Activated CD8-positive, alpha-beta memory T cell treated with anti-CD3 and anti-CD28 coated beads, Interleukin-2, amount 10 ng/mL, durations not matched to agents 7 days and 5 days (primary cell): ENCODE measurements at regions not wholly inside any gene's neighbourhood (a gene's known extent, or its start where the extent isn't known, plus 50 kb on each side); places are given as distances from the start of the nearest gene placed in this dataset.

Source experiments
- ATAC-seq: fragments of 150-1000 bp; cut with Tn5 transposase; one replicate; pipeline ENCODE4 v1.10.0; 2021; ENCODE audit warnings: moderate library complexity
- CTCF ChIA-PET: fragments of 350-600 bp; sonication (Branson Sonifier 250); formaldehyde crosslinking; loops from one replicate; lab custom pipeline; 2021; ENCODE audit warnings: antibody characterized with exemption; lab: Charles Lee
- DNase-seq: peaks from one replicate; pipeline ENCODE4 v3.0.0-alpha.2; 2020
- H3K27ac Mint-ChIP-seq: one replicate; pipeline ENCODE4 v1.8.0; 2021; ENCODE audit warnings: mild to moderate bottlenecking, mixed read lengths
- H3K27me3 Mint-ChIP-seq: one replicate; pipeline ENCODE4 v1.8.0; 2021; ENCODE audit warnings: mixed read lengths
- H3K36me3 Mint-ChIP-seq: one replicate; pipeline ENCODE4 v1.8.0; 2021; ENCODE audit warnings: mild to moderate bottlenecking, mixed read lengths
- H3K4me1 Mint-ChIP-seq: one replicate; pipeline ENCODE4 v1.8.0; 2021; ENCODE audit warnings: mixed read lengths
- H3K4me3 Mint-ChIP-seq: one replicate; pipeline ENCODE4 v1.8.0; 2021; ENCODE audit warnings: mild to moderate bottlenecking, moderate library complexity, mixed read lengths
- H3K9me3 Mint-ChIP-seq: one replicate; pipeline ENCODE4 v1.8.0; 2022; ENCODE audit warnings: low read depth, mixed read lengths

GRCh38 chr5:17785774-17786173 lies 151.5 kb downstream of the TAF11L14 start:
- no peak for DNase-seq
- no peak overlapping the region for H3K27ac Mint-ChIP-seq
- H3K36me3 Mint-ChIP-seq = no peaks in the 10 kb centered on the region
- CTCF ChIA-PET = no interaction called here
- no peak for ATAC-seq
- no peaks in the 10 kb centered on the region for H3K27me3 Mint-ChIP-seq
- H3K4me1 Mint-ChIP-seq = no peaks in the 10 kb centered on the region
- no peak overlapping the region for H3K4me3 Mint-ChIP-seq
- peaks cover 10% of the 10 kb centered on the region for H3K9me3 Mint-ChIP-seq

GRCh38 chr5:17788351-17788750 lies 154.1 kb downstream of the TAF11L14 start:
- DNase-seq = no peak
- H3K27me3 Mint-ChIP-seq = no peaks in the 10 kb centered on the region
- H3K4me1 Mint-ChIP-seq = no peaks in the 10 kb centered on the region
- no peak overlapping the region for H3K27ac Mint-ChIP-seq
- no peaks in the 10 kb centered on the region for H3K36me3 Mint-ChIP-seq
- no peak for ATAC-seq
- CTCF ChIA-PET = no interaction called here
- H3K4me3 Mint-ChIP-seq = no peak overlapping the region
- H3K9me3 Mint-ChIP-seq = peaks cover 10% of the 10 kb centered on the region

- CTCF ChIA-PET = no interaction called here
- no peak for ATAC-seq
Observed at GRCh38 chr5:17794201-17794600, 159.9 kb downstream of the TAF11L14 start.

GRCh38 chr5:17794815-17795214 lies 160.6 kb downstream of the TAF11L14 start:
- H3K9me3 Mint-ChIP-seq = peaks cover 8% of the 10 kb centered on the region
- no peak overlapping the region for H3K27ac Mint-ChIP-seq
- CTCF ChIA-PET = no interaction called here
- no peaks in the 10 kb centered on the region for H3K36me3 Mint-ChIP-seq
- no peak for DNase-seq
- ATAC-seq = no peak
- H3K4me1 Mint-ChIP-seq = no peaks in the 10 kb centered on the region
- no peak overlapping the region for H3K4me3 Mint-ChIP-seq
- no peaks in the 10 kb centered on the region for H3K27me3 Mint-ChIP-seq

More at GRCh38 chr5:17794201-17794600, 159.9 kb downstream of the TAF11L14 start:
- Mint-ChIP-seq H3K27me3 (no peaks in the 10 kb centered on the region), H3K4me3 (no peak overlapping the region), H3K27ac (no peak overlapping the region), H3K9me3 (peaks cover 11% of the 10 kb centered on the region), H3K4me1 (no peaks in the 10 kb centered on the region), H3K36me3 (no peaks in the 10 kb centered on the region)
- no peak for DNase-seq

GRCh38 chr5:17796142-17796541 lies 161.9 kb downstream of the TAF11L14 start:
- H3K36me3 Mint-ChIP-seq = no peaks in the 10 kb centered on the region
- H3K9me3 Mint-ChIP-seq = peaks cover 6% of the 10 kb centered on the region
- H3K4me3 Mint-ChIP-seq = no peak overlapping the region
- DNase-seq = no peak
- H3K27me3 Mint-ChIP-seq = no peaks in the 10 kb centered on the region
- CTCF ChIA-PET = no interaction called here
- ATAC-seq = no peak
- no peak overlapping the region for H3K27ac Mint-ChIP-seq
- H3K4me1 Mint-ChIP-seq = no peaks in the 10 kb centered on the region

GRCh38 chr5:17796757-17797396 lies 162.6 kb downstream of the TAF11L14 start:
- CTCF ChIA-PET = no interaction called here
- DNase-seq = no peak
- Mint-ChIP-seq H3K27ac (no peak overlapping the region), H3K4me1 (no peaks in the 10 kb centered on the region), H3K9me3 (peaks cover 6% of the 10 kb centered on the region), H3K36me3 (no peaks in the 10 kb centered on the region), H3K4me3 (no peak overlapping the region), H3K27me3 (no peaks in the 10 kb centered on the region)
- ATAC-seq = no peak

- DNase-seq = no peak
- no peaks in the 10 kb centered on the region for H3K4me1 Mint-ChIP-seq
- no peaks in the 10 kb centered on the region for H3K27me3 Mint-ChIP-seq
- ATAC-seq = no peak
- no peak overlapping the region for H3K4me3 Mint-ChIP-seq
- H3K9me3 Mint-ChIP-seq = peaks cover 8% of the 10 kb centered on the region
- CTCF ChIA-PET = no interaction called here
- no peak overlapping the region for H3K27ac Mint-ChIP-seq
- H3K36me3 Mint-ChIP-seq = no peaks in the 10 kb centered on the region
Observed at GRCh38 chr5:17799521-17799920, 165.3 kb downstream of the TAF11L14 start.

GRCh38 chr5:17801595-17801994 lies 167.3 kb downstream of the TAF11L14 start:
- no peak overlapping the region for H3K27ac Mint-ChIP-seq
- CTCF ChIA-PET = no interaction called here
- peaks cover 5% of the 10 kb centered on the region for H3K9me3 Mint-ChIP-seq
- no peaks in the 10 kb centered on the region for H3K4me1 Mint-ChIP-seq
- no peak overlapping the region for H3K4me3 Mint-ChIP-seq
- no peaks in the 10 kb centered on the region for H3K27me3 Mint-ChIP-seq
- no peaks in the 10 kb centered on the region for H3K36me3 Mint-ChIP-seq
- DNase-seq (no peak), ATAC-seq (no peak)

GRCh38 chr5:17802256-17802655 lies 168.0 kb downstream of the TAF11L14 start:
- Mint-ChIP-seq H3K27me3 (no peaks in the 10 kb centered on the region), H3K9me3 (peaks cover 5% of the 10 kb centered on the region), H3K27ac (no peak overlapping the region), H3K36me3 (no peaks in the 10 kb centered on the region), H3K4me1 (no peaks in the 10 kb centered on the region), H3K4me3 (no peak overlapping the region)
- no peak for DNase-seq
- CTCF ChIA-PET = no interaction called here
- no peak for ATAC-seq

- Mint-ChIP-seq H3K9me3 (peaks cover 2% of the 10 kb centered on the region), H3K4me3 (no peak overlapping the region), H3K27me3 (no peaks in the 10 kb centered on the region), H3K27ac (no peak overlapping the region), H3K36me3 (no peaks in the 10 kb centered on the region), H3K4me1 (no peaks in the 10 kb centered on the region)
- CTCF ChIA-PET = no interaction called here
- ATAC-seq = no peak
- no peak for DNase-seq
Observed at GRCh38 chr5:17803971-17804370, 169.7 kb downstream of the TAF11L14 start.

- peaks cover 2% of the 10 kb centered on the region for H3K9me3 Mint-ChIP-seq
- no peak for ATAC-seq
- no peak for DNase-seq
- no peaks in the 10 kb centered on the region for H3K36me3 Mint-ChIP-seq
- no peak overlapping the region for H3K27ac Mint-ChIP-seq
- no peaks in the 10 kb centered on the region for H3K4me1 Mint-ChIP-seq
- CTCF ChIA-PET = no interaction called here
- H3K27me3 Mint-ChIP-seq = no peaks in the 10 kb centered on the region
- H3K4me3 Mint-ChIP-seq = no peak overlapping the region
Observed at GRCh38 chr5:17805227-17805825, 171.1 kb downstream of the TAF11L14 start.

- Mint-ChIP-seq H3K36me3 (no peaks in the 10 kb centered on the region), H3K9me3 (peaks cover 2% of the 10 kb centered on the region), H3K27me3 (no peaks in the 10 kb centered on the region), H3K4me3 (no peak overlapping the region), H3K27ac (no peak overlapping the region), H3K4me1 (no peaks in the 10 kb centered on the region)
- ATAC-seq = no peak
- CTCF ChIA-PET = no interaction called here
- no peak for DNase-seq
Observed at GRCh38 chr5:17806818-17807468, 172.7 kb downstream of the TAF11L14 start.

- CTCF ChIA-PET = no interaction called here
- Mint-ChIP-seq H3K27me3 (no peaks in the 10 kb centered on the region), H3K4me3 (no peak overlapping the region), H3K36me3 (no peaks in the 10 kb centered on the region), H3K27ac (no peak overlapping the region), H3K4me1 (no peaks in the 10 kb centered on the region), H3K9me3 (no peaks in the 10 kb centered on the region)
- ATAC-seq (no peak), DNase-seq (no peak)
Observed at GRCh38 chr5:17808566-17808965, 174.3 kb downstream of the TAF11L14 start.

- DNase-seq (no peak), ATAC-seq (no peak)
- no peaks in the 10 kb centered on the region for H3K9me3 Mint-ChIP-seq
- CTCF ChIA-PET = no interaction called here
- H3K4me1 Mint-ChIP-seq = no peaks in the 10 kb centered on the region
- H3K4me3 Mint-ChIP-seq = no peak overlapping the region
- no peak overlapping the region for H3K27ac Mint-ChIP-seq
- no peaks in the 10 kb centered on the region for H3K27me3 Mint-ChIP-seq
- H3K36me3 Mint-ChIP-seq = no peaks in the 10 kb centered on the region
Observed at GRCh38 chr5:17810734-17811133, 176.5 kb downstream of the TAF11L14 start.
